ENCODE measurements at regions not wholly inside any gene's neighbourhood (a gene's known extent, or its start where the extent isn't known, plus 50 kb on each side); places are given as distances from the start of the nearest gene placed in this dataset.

DNA sequence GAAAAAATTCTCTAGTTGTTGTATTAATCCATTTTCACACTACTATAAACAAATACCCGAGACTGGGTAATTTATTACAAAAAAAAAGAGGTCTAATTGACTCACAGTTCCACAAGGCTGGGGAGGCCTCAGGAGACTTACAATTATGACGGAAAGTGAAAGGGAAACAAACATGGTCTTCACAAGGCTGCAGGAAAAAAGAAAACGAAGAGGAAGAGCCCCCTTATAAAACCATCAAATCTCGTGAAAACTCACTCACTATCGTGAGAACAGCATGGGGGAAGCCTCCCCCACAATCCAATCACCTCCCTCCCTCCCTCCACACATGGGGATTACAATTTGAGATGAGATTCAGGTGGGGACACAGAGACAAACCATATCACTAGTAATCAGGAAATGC lies 61.7 kb upstream of the SPTBN1 start:
- 40% methylated on average over 5 of the region's 5 CpGs for WGBS
- Histone ChIP-seq H3K27me3 (ENCODE audit: control insufficient read depth, insufficient read depth) (no peaks in the 10 kb centered on the region), H3K9me3 (ENCODE audit: control insufficient read depth, low read length) (no peaks in the 10 kb centered on the region), H3K4me1 (ENCODE audit: control insufficient read depth, insufficient read depth, low read length) (no peaks in the 10 kb centered on the region), H3K4me3 (ENCODE audit: low read length) (no peak overlapping the region), H3K27ac (ENCODE audit: low read length) (no peak overlapping the region)
- ATAC-seq (no peak), DNase-seq (no peak)
- intact Hi-C loops (cut with DNase I) = no loop called here

DNA sequence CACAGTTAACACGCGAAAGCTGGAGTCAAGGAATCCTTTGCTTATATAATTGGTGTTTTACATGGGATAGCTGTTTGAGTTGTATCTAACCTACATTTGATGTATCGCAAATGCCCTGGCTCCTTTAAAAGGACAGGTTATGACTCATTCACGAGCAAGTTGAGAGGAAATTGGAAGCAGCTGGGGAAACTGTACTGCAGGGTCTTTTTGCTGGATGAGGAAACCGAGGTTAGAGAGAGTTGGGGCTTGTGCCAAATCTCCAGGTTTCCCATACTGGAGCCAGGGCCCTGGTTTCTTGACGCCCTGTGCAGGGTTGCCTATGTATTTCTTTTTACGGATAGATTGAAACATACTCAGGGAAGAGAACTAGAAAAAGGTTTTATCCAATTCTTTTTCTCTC lies 60.0 kb upstream of the SPTBN1 start:
- intact Hi-C loops (cut with DNase I) = no loop called here
- Histone ChIP-seq H3K27me3 (ENCODE audit: control insufficient read depth, insufficient read depth) (no peaks in the 10 kb centered on the region), H3K4me1 (ENCODE audit: control insufficient read depth, insufficient read depth, low read length) (no peaks in the 10 kb centered on the region), H3K4me3 (ENCODE audit: low read length) (no peak overlapping the region), H3K9me3 (ENCODE audit: control insufficient read depth, low read length) (no peaks in the 10 kb centered on the region), H3K27ac (ENCODE audit: low read length) (no peak overlapping the region)
- DNase-seq (no peak), ATAC-seq (no peak)
- WGBS = 72% methylated on average over 7 of the region's 7 CpGs

- Histone ChIP-seq H3K4me3 (ENCODE audit: low read length) (no peak overlapping the region), H3K4me1 (ENCODE audit: control insufficient read depth, insufficient read depth, low read length) (no peaks in the 10 kb centered on the region), H3K27me3 (ENCODE audit: control insufficient read depth, insufficient read depth) (no peaks in the 10 kb centered on the region), H3K9me3 (ENCODE audit: control insufficient read depth, low read length) (no peaks in the 10 kb centered on the region), H3K27ac (ENCODE audit: low read length) (no peak overlapping the region)
- DNase-seq (no peak), ATAC-seq (no peak)
- WGBS = 98% methylated on average over 6 of the region's 6 CpGs
- intact Hi-C loops (cut with DNase I) = no loop called here
These were observed 59.3 kb upstream of the SPTBN1 start for GRCh38 chr2:54396798-54397197.

- H3K4me1 ChIP-seq (ENCODE audit: control insufficient read depth, insufficient read depth, low read length) = no peaks in the 10 kb centered on the region
- no peak for ATAC-seq
- H3K27me3 ChIP-seq (ENCODE audit: control insufficient read depth, insufficient read depth) = no peaks in the 10 kb centered on the region
- H3K4me3 ChIP-seq (ENCODE audit: low read length) = no peak overlapping the region
- H3K9me3 ChIP-seq (ENCODE audit: control insufficient read depth, low read length) = no peaks in the 10 kb centered on the region
- WGBS = 66% methylated on average over 2 of the region's 2 CpGs
- intact Hi-C loops (cut with DNase I) = no loop called here
- no peak for DNase-seq
- H3K27ac ChIP-seq (ENCODE audit: low read length) = no peak overlapping the region
These were observed 58.7 kb upstream of the SPTBN1 start for GRCh38 chr2:54397426-54397825.

- DNase-seq (no peak), ATAC-seq (peak in 1 of 2 donors; percentile 38)
- intact Hi-C loops (cut with DNase I) = no loop called here
- Histone ChIP-seq H3K4me3 (ENCODE audit: low read length) (no peak overlapping the region), H3K27me3 (ENCODE audit: control insufficient read depth, insufficient read depth) (no peaks in the 10 kb centered on the region), H3K27ac (ENCODE audit: low read length) (no peak overlapping the region), H3K4me1 (ENCODE audit: control insufficient read depth, insufficient read depth, low read length) (no peaks in the 10 kb centered on the region), H3K9me3 (ENCODE audit: control insufficient read depth, low read length) (no peaks in the 10 kb centered on the region)
These were observed 54.6 kb upstream of the SPTBN1 start for GRCh38 chr2:54401554-54401953.

DNA sequence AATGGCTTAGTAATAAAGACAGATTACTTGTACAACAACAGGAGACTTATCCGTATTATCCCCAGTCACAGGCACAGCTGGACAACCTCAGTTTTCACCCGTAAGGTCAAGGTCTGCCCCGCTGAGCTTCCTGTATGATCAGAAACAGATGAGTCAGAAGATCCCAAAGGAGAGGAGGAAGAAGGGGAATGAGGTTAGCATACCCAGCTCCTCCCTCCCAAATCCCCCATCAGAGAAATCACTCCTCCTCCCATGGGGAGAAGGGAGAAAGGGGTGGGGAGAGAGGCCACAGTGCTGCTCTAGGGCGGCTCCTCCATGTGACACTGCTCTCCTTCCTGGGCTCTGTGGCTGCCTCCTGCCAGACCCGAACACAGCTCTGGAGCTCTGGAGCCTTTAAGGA lies 53.8 kb upstream of the SPTBN1 start:
- ATAC-seq (peak; percentile 88 to 93), DNase-seq (peak; percentile 66 to 82 (median 78))
- H3K27me3 ChIP-seq (ENCODE audit: control insufficient read depth, insufficient read depth) = no peaks in the 10 kb centered on the region
- H3K9me3 ChIP-seq (ENCODE audit: control insufficient read depth, low read length) = no peaks in the 10 kb centered on the region
- peak overlapping the region; percentile 73 for H3K27ac ChIP-seq (ENCODE audit: low read length)
- H3K4me3 ChIP-seq (ENCODE audit: low read length) = no peak overlapping the region
- 41% methylated on average over 5 of the region's 5 CpGs for WGBS
- H3K4me1 ChIP-seq (ENCODE audit: control insufficient read depth, insufficient read depth, low read length) = no peaks in the 10 kb centered on the region
- intact Hi-C loops (cut with DNase I) = no loop called here

DNA sequence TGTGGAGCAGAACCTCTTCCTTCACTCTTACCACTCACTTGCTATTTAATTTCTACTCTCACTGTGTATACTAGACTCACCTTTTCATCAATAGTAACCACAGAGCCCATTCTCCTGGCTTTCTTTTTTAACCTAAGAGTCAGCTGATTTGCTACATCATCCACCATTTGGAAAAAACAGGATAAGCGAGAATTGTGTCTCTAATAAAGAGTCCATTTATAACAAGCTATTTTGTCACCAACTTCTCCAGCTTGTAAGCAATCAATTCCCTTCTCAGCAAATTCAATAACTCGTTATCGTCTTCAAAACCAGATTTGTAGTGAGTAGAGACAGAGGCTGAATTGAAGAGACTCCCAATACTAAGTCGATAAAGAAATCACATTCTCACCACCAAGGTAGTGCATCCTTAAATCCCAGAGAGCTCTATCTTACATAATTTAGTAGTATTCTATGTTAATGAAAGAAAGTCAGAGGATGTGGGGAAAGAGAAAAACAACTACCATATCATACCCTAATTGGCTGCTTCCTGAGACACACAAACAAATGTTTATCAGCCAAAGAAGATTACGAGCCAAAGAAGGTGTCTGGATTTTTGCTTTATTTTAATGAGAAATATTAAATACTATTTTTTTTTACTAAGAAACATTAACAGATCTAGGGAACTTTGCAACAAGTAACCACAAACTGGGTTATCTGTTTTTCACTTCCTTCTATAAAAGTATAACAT lies 52.5 kb upstream of the SPTBN1 start:
- Histone ChIP-seq H3K4me3 (ENCODE audit: low read length) (no peak overlapping the region), H3K9me3 (ENCODE audit: control insufficient read depth, low read length) (no peaks in the 10 kb centered on the region), H3K4me1 (ENCODE audit: control insufficient read depth, insufficient read depth, low read length) (no peaks in the 10 kb centered on the region), H3K27me3 (ENCODE audit: control insufficient read depth, insufficient read depth) (no peaks in the 10 kb centered on the region), H3K27ac (ENCODE audit: low read length) (peak overlapping the region; percentile 36)
- ATAC-seq (no peak), DNase-seq (no peak)
- intact Hi-C loops (cut with DNase I) = no loop called here
- 77% methylated on average over 5 of the region's 5 CpGs for WGBS

DNA sequence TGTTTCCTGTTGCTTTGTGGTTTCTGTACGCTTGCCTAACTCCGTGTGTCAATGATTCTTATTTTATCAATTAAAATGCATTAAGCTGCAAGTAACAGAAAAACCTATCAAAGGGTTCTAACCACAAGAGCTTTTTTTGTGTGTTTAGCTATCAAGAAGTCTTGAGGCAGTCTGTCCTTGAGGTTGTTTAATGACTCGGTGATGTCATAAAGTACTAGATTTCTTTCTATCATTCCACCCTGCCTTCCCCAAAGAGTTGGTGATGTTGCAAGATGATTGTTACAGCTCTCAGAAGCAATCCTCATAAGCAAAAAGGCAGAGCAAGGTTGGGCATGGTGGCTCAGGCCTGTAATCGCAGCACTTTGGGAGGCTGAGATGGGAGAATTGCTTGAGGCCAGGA lies 51.9 kb upstream of the SPTBN1 start:
- no peak overlapping the region for H3K27ac ChIP-seq (ENCODE audit: low read length)
- intact Hi-C loops (cut with DNase I) = no loop called here
- ATAC-seq = no peak

GRCh38 chr2:54406031-54406430 lies 50.1 kb upstream of the SPTBN1 start:
- 75% methylated on average over 4 of the region's 4 CpGs for WGBS
- H3K4me1 ChIP-seq (ENCODE audit: control insufficient read depth, insufficient read depth, low read length) = no peaks in the 10 kb centered on the region
- DNase-seq (no peak), ATAC-seq (no peak)
- no peaks in the 10 kb centered on the region for H3K27me3 ChIP-seq (ENCODE audit: control insufficient read depth, insufficient read depth)
- H3K9me3 ChIP-seq (ENCODE audit: control insufficient read depth, low read length) = no peaks in the 10 kb centered on the region
- intact Hi-C loops (cut with DNase I) = no loop called here
- H3K4me3 ChIP-seq (ENCODE audit: low read length) = no peak overlapping the region
- H3K27ac ChIP-seq (ENCODE audit: low read length) = no peak overlapping the region

More for the DNA sequence above, 51.9 kb upstream of the SPTBN1 start:
- WGBS = 77% methylated on average over 4 of the region's 4 CpGs
- Histone ChIP-seq H3K9me3 (ENCODE audit: control insufficient read depth, low read length) (no peaks in the 10 kb centered on the region), H3K4me1 (ENCODE audit: control insufficient read depth, insufficient read depth, low read length) (no peaks in the 10 kb centered on the region), H3K4me3 (ENCODE audit: low read length) (no peak overlapping the region), H3K27me3 (ENCODE audit: control insufficient read depth, insufficient read depth) (no peaks in the 10 kb centered on the region)
- DNase-seq = peak in 1 of 3 donors; percentile 23
